HG03342 (cell line): ENCODE measurements at regions not wholly inside any gene's neighbourhood (a gene's known extent, or its start where the extent isn't known, plus 50 kb on each side); places are given as distances from the start of the nearest gene placed in this dataset.

ENCODE experiments used
- ATAC-seq: cut with Tn5 transposase; IDR thresholded peaks from one replicate; pipeline ENCODE4 v1.9.1; 2021; ENCODE audit warnings: mild to moderate bottlenecking, moderate library complexity; ENCODE audit not compliant: unreplicated experiment

- ATAC-seq: no peak
These were observed 291.8 kb upstream of the USP24 start for GRCh38 chr1:55506740-55507577.

- ATAC-seq: no peak
These were observed 290.2 kb upstream of the USP24 start for GRCh38 chr1:55505326-55505725.

- ATAC-seq: no peak
These were observed 289.2 kb upstream of the USP24 start for GRCh38 chr1:55504306-55504731.

GRCh38 chr1:55503663-55504305, 288.6 kb upstream of the USP24 start:
- ATAC-seq: no peak

- ATAC-seq: no peak
These were observed 285.4 kb upstream of the USP24 start for GRCh38 chr1:55500601-55501000.

GRCh38 chr1:55490547-55490946, 275.4 kb upstream of the USP24 start:
- no peak for ATAC-seq

GRCh38 chr1:55484173-55484572, 269.0 kb upstream of the USP24 start:
- no peak for ATAC-seq

- ATAC-seq: no peak
These were observed 268.4 kb upstream of the USP24 start for GRCh38 chr1:55483523-55483922.

GRCh38 chr1:55481634-55482033, 266.5 kb upstream of the USP24 start:
- ATAC-seq: no peak

GRCh38 chr1:55480029-55480795, 265.0 kb upstream of the USP24 start:
- ATAC-seq: no peak

- no peak for ATAC-seq
These were observed 263.6 kb upstream of the USP24 start for GRCh38 chr1:55478742-55479141.

GRCh38 chr1:55477953-55478352, 262.8 kb upstream of the USP24 start:
- no peak for ATAC-seq

- no peak for ATAC-seq
These were observed 261.4 kb upstream of the USP24 start for GRCh38 chr1:55476445-55477015.

GRCh38 chr1:55474168-55474786, 259.1 kb upstream of the USP24 start:
- no peak for ATAC-seq

- no peak for ATAC-seq
These were observed 258.5 kb upstream of the USP24 start for GRCh38 chr1:55473661-55474060.

GRCh38 chr1:55472784-55473183, 257.6 kb upstream of the USP24 start:
- ATAC-seq: no peak

- no peak for ATAC-seq
These were observed 257.0 kb upstream of the USP24 start for GRCh38 chr1:55472115-55472514.

GRCh38 chr1:55468142-55468795, 253.1 kb upstream of the USP24 start:
- ATAC-seq: no peak

- no peak for ATAC-seq
These were observed 251.8 kb upstream of the USP24 start for GRCh38 chr1:55466921-55467320.

GRCh38 chr1:55466373-55466772, 251.2 kb upstream of the USP24 start:
- no peak for ATAC-seq
